ENCODE measurements at regions not wholly inside any gene's neighbourhood (a gene's known extent, or its start where the extent isn't known, plus 50 kb on each side); places are given as distances from the start of the nearest gene placed in this dataset.

DNA sequence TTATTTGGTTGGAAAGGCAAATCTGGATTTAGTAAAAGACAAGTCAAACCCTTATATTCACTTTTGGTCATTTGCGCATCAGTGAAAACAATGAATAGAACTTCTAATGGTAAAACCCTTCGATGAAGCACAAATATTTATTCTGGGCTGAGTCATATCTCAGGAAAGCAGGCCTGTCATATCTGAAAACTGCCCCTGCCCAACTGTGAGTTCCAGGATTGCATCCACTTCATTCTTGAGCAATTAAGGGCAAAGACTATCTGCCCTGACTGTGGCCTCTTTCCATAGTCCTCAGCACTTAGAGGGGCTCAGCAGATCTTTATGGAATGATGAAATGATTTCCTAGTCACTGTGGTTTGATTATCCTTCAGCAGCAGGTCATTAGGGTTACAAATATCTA, 795.2 kb upstream of the ID2 start:
- H4K20me1 ChIP-seq (replicated peaks; ENCODE audit: control insufficient read depth, insufficient read depth, low read length) = no peaks in the 10 kb centered on the region
- no peak overlapping the region for H3K4me3 ChIP-seq
- no peak overlapping the region for H3K9ac ChIP-seq (ENCODE audit: insufficient read depth in 1 of 2, low read depth in 2 of 2, low read length in 2 of 2)
- DNase-seq (ENCODE audit: extremely low read depth in 1 of 4, low spot score in 3 of 4) (no peak), ATAC-seq (no peak), FAIRE-seq (no peak)
- intact Hi-C loops (cut with micrococcal nuclease) (no loop called here), in situ Hi-C loops (cut with MboI) (no loop called here)
- H2AFZ ChIP-seq (ENCODE audit: low read depth, low read length) = no peak overlapping the region
- POLR2A ChIA-PET = interaction anchor here (0.6 kb wide), 1 partner anchor 20 kb away, joined by 3 read pairs; no protein-coding TSS in a partner anchor
- peaks cover 0 to 3% of the 10 kb centered on the region in 2 experiments; a peak in 1 of 5 replicates for H3K27me3 ChIP-seq (ENCODE audit: control insufficient read depth in 2 of 2, insufficient read depth in 2 of 2, low read length in 2 of 2)
- no peaks in the 10 kb centered on the region for H3K9me1 ChIP-seq (ENCODE audit: control insufficient read depth, insufficient read depth, low read length)
- H3K27ac ChIP-seq (ENCODE audit: extremely low read depth, low read depth, low read length) = no peak overlapping the region
- H3K4me2 ChIP-seq (ENCODE audit: insufficient read depth, low read length) = no peak overlapping the region
- no peaks in the 10 kb centered on the region for H3K36me3 ChIP-seq (ENCODE audit: control insufficient read depth, insufficient read depth, low read length)
- no peaks in the 10 kb centered on the region for H3K4me1 ChIP-seq (replicated peaks in 1 of 2; ENCODE audit: control insufficient read depth in 2 of 2, insufficient read depth in 2 of 2, low read length in 2 of 2)
- BruUV-seq (replicated peaks) = no TSS peak
- 3% methylated on average over 2 of the region's 2 CpGs for WGBS (ENCODE audit: insufficient coverage, low coverage, missing lambda C conversion rate)
- H3K9me3 ChIP-seq (replicated peaks; ENCODE audit: control insufficient read depth, insufficient read depth, low read depth, low read length) = no peaks in the 10 kb centered on the region
- TF ChIP-seq ZC3H4 (CRISPR knock-in tag; IDR thresholded peaks at IDR 0.05; ENCODE audit: borderline replicate concordance) = no peak
- no peak for TF ChIP-seq ZNF165 (CRISPR knock-in tag; IDR thresholded peaks at IDR 0.05; ENCODE audit: borderline replicate concordance)
- no peak for TF ChIP-seq RBM39 (optimal IDR thresholded peaks at IDR 0.05; ENCODE audit: low read depth, low read length)
- no peak for TF ChIP-seq KDM4B (IDR thresholded peaks at IDR 0.05; ENCODE audit: borderline replicate concordance in 2 of 2, low read depth in 1 of 2)
- TF ChIP-seq, protein P1, sequence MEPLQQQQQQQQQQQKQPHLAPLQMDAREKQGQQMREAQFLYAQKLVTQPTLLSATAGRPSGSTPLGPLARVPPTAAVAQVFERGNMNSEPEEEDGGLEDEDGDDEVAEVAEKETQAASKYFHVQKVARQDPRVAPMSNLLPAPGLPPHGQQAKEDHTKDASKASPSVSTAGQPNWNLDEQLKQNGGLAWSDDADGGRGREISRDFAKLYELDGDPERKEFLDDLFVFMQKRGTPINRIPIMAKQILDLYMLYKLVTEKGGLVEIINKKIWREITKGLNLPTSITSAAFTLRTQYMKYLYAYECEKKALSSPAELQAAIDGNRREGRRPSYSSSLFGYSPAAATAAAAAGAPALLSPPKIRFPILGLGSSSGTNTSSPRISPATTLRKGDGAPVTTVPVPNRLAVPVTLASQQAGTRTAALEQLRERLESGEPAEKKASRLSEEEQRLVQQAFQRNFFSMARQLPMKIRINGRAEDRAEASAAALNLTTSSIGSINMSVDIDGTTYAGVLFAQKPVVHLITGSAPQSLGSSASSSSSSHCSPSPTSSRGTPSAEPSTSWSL (CRISPR knock-in tag; IDR thresholded peaks at IDR 0.05; ENCODE audit: borderline replicate concordance) = no peak
- TF ChIP-seq RFX1 (IDR thresholded peaks at IDR 0.05) = no peak
- no peak for TF ChIP-seq TAF7 (tag; IDR thresholded peaks at IDR 0.05)
- TF ChIP-seq TRIM24 (IDR thresholded peaks at IDR 0.05) = no peak
- no peak for TF ChIP-seq ZZZ3 (IDR thresholded peaks at IDR 0.05)
- TF ChIP-seq PRPF4 (IDR thresholded peaks at IDR 0.05; ENCODE audit: insufficient read depth, low read depth, low read length, poor library complexity, severe bottlenecking) = no peak
- no peak for TF ChIP-seq KHSRP (IDR thresholded peaks at IDR 0.05)
- no peak for TF ChIP-seq TCFL5 (CRISPR knock-in tag; conservative IDR thresholded peaks at IDR 0.05)
- TF ChIP-seq, protein P2, sequence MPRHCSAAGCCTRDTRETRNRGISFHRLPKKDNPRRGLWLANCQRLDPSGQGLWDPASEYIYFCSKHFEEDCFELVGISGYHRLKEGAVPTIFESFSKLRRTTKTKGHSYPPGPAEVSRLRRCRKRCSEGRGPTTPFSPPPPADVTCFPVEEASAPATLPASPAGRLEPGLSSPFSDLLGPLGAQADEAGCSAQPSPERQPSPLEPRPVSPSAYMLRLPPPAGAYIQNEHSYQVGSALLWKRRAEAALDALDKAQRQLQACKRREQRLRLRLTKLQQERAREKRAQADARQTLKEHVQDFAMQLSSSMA (CRISPR knock-in tag; IDR thresholded peaks at IDR 0.05) = no peak
- H3K79me2 ChIP-seq (ENCODE audit: control insufficient read depth, insufficient read depth, low read length) = no peaks in the 10 kb centered on the region
- CTCF ChIA-PET (ENCODE audit: low intra/inter-chr PET ratio) = no interaction called here

All from K562 (cell line).